Activated B cell treated with CpG ODN at 0.5 μM for 24 hours (primary cell): ENCODE measurements at regions not wholly inside any gene's neighbourhood (a gene's known extent, or its start where the extent isn't known, plus 50 kb on each side); places are given as distances from the start of the nearest gene placed in this dataset.

ENCODE experiments used
- ATAC-seq: fragments of 200-7000 bp; cut with Tn5 transposase; one replicate; pipeline ENCODE4 v1.10.0; 2021; ENCODE audit warnings: low read depth, mild to moderate bottlenecking, moderate library complexity
- CTCF ChIA-PET: fragments of 350-600 bp; sonication (Branson Sonifier 250); formaldehyde crosslinking; loops from one replicate; lab custom pipeline; 2021; ENCODE audit warnings: antibody characterized with exemption; lab: Charles Lee
- POLR2A ChIA-PET: fragments of 350-600 bp; sonication (Branson Sonifier 250); formaldehyde crosslinking; loops from one replicate; lab custom pipeline; 2021; ENCODE audit warnings: antibody characterized with exemption; lab: Charles Lee
- DNase-seq: peaks from one replicate; pipeline ENCODE4 v3.0.0; 2022
- H3K27ac Mint-ChIP-seq: one replicate; pipeline ENCODE4 v1.8.0; 2020; ENCODE audit warnings: mixed read lengths
- H3K27me3 Mint-ChIP-seq: one replicate; pipeline ENCODE4 v1.8.0; 2021; ENCODE audit warnings: mixed read lengths
- H3K36me3 Mint-ChIP-seq: one replicate; pipeline ENCODE4 v1.8.0; 2021; ENCODE audit warnings: low read depth, mixed read lengths
- H3K4me1 Mint-ChIP-seq: one replicate; pipeline ENCODE4 v1.8.0; 2021; ENCODE audit warnings: mixed read lengths
- H3K4me3 Mint-ChIP-seq: one replicate; pipeline ENCODE4 v1.8.0; 2020; ENCODE audit warnings: mild to moderate bottlenecking, mixed read lengths
- H3K9me3 Mint-ChIP-seq: one replicate; pipeline ENCODE4 v1.8.0; 2020; ENCODE audit warnings: mixed read lengths
- CTCF ChIP-seq: fragments of 200-600 bp; IDR thresholded peaks from one replicate; pipeline ENCODE4 v1.8.0; 2022; ENCODE audit warnings: antibody characterized with exemption, mild to moderate bottlenecking
- intact Hi-C: fragments of 100-400 bp; cut with micrococcal nuclease; formaldehyde crosslinking; loops from one replicate; pipeline ENCODE4 v1.15.1; 2024

GRCh38 chr2:180905461-180905860 is 74.9 kb upstream of the UBE2E3 start:
- no peaks in the 10 kb centered on the region for H3K36me3 Mint-ChIP-seq
- H3K4me1 Mint-ChIP-seq, result no peaks in the 10 kb centered on the region
- H3K4me3 Mint-ChIP-seq, result no peak overlapping the region
- no peak overlapping the region for H3K27ac Mint-ChIP-seq
- peaks cover 10% of the 10 kb centered on the region for H3K27me3 Mint-ChIP-seq
- intact Hi-C loops, result no loop called here
- H3K9me3 Mint-ChIP-seq, result no peaks in the 10 kb centered on the region
- CTCF ChIA-PET, result no interaction called here
- no peak for TF ChIP-seq CTCF
- POLR2A ChIA-PET, result no interaction called here
- DNase-seq (no peak), ATAC-seq (no peak)

- Mint-ChIP-seq H3K27ac (no peak overlapping the region), H3K27me3 (peaks cover 10% of the 10 kb centered on the region), H3K4me1 (no peaks in the 10 kb centered on the region), H3K36me3 (no peaks in the 10 kb centered on the region), H3K9me3 (no peaks in the 10 kb centered on the region), H3K4me3 (no peak overlapping the region)
- CTCF ChIA-PET, result no interaction called here
- POLR2A ChIA-PET, result no interaction called here
- intact Hi-C loops, result no loop called here
- DNase-seq (no peak), ATAC-seq (no peak)
- no peak for TF ChIP-seq CTCF
These were observed 75.4 kb upstream of the UBE2E3 start for GRCh38 chr2:180905002-180905401.

- intact Hi-C loops, result no loop called here
- DNase-seq (no peak), ATAC-seq (no peak)
- Mint-ChIP-seq H3K36me3 (no peaks in the 10 kb centered on the region), H3K27ac (no peak overlapping the region), H3K9me3 (no peaks in the 10 kb centered on the region), H3K4me1 (no peaks in the 10 kb centered on the region), H3K4me3 (no peak overlapping the region), H3K27me3 (peaks cover 13% of the 10 kb centered on the region)
- POLR2A ChIA-PET, result no interaction called here
- CTCF ChIA-PET, result no interaction called here
- TF ChIP-seq CTCF, result no peak
These were observed 79.1 kb upstream of the UBE2E3 start for GRCh38 chr2:180901331-180901730.

GRCh38 chr2:180893752-180894151 is 86.7 kb upstream of the UBE2E3 start:
- CTCF ChIA-PET, result no interaction called here
- intact Hi-C loops, result no loop called here
- TF ChIP-seq CTCF, result no peak
- Mint-ChIP-seq H3K27ac (no peak overlapping the region), H3K4me3 (no peak overlapping the region), H3K36me3 (no peaks in the 10 kb centered on the region), H3K4me1 (no peaks in the 10 kb centered on the region), H3K27me3 (peaks cover 8% of the 10 kb centered on the region), H3K9me3 (no peaks in the 10 kb centered on the region)
- no peak for ATAC-seq
- DNase-seq, result no peak
- POLR2A ChIA-PET, result no interaction called here

GRCh38 chr2:180892091-180892490 is 88.3 kb upstream of the UBE2E3 start:
- Mint-ChIP-seq H3K9me3 (no peaks in the 10 kb centered on the region), H3K4me3 (no peak overlapping the region), H3K27me3 (peaks cover 4% of the 10 kb centered on the region), H3K4me1 (no peaks in the 10 kb centered on the region), H3K27ac (no peak overlapping the region), H3K36me3 (no peaks in the 10 kb centered on the region)
- intact Hi-C loops, result no loop called here
- ATAC-seq (no peak), DNase-seq (no peak)
- CTCF ChIA-PET, result no interaction called here
- no peak for TF ChIP-seq CTCF
- POLR2A ChIA-PET, result no interaction called here
